GM19452 (cell line): ENCODE measurements at regions not wholly inside any gene's neighbourhood (a gene's known extent, or its start where the extent isn't known, plus 50 kb on each side); places are given as distances from the start of the nearest gene placed in this dataset.

Source experiments
- ATAC-seq: cut with Tn5 transposase; IDR thresholded peaks from one replicate; pipeline ENCODE4 v1.9.1; 2021; ENCODE audit not compliant: unreplicated experiment

GRCh38 chr15:92565351-92566125, 90.0 kb downstream of the FAM174B start:
- ATAC-seq, result no peak

- no peak for ATAC-seq
These were observed 93.8 kb downstream of the FAM174B start for GRCh38 chr15:92561754-92562153.

- no peak for ATAC-seq
These were observed 102.3 kb downstream of the FAM174B start for GRCh38 chr15:92553317-92553716.

GRCh38 chr15:92545996-92546395, 109.6 kb downstream of the FAM174B start:
- ATAC-seq, result no peak

DNA sequence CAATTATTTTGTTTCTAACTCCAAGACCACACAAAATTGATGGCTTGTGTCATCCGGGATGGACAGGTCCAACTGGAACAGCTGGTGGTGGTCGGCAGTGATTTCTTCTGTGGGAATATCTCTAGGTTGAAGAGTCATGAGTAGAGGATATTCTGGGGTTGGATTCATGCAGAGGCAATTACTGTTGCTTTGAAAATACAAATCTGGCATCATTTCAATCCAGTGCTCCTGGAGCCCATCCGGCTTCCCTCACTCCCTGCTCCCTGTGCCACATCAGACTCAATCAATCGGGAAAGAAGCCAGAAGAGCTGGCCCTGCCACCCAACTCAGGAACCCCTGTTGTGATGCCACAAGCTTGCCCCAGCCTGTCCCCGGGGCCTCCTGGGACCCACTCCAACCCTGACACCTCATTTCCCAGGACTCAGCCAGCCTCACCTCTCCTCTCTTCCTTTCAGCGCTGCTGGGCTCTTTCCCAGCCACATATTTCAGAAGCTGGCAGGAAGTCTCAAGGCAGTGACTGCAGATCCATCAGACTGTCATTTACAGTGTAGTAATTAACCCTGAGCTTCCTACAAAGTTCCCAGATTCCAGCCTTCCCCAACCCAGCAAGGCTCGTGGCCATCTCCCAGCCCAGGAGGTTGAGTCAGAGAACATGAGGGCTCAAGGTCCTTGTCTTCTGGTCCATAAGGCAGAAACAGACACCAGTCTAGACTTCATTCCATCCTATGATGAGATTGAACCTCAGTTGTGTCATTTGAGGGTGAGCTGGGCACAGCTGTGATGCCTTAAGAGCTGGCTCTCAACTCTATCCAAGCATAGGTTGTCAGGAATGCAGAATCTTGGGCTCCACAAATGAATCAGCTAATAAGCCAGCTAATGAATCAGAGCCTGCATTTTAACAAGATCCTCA, 114.0 kb downstream of the FAM174B start:
- no peak for ATAC-seq

DNA sequence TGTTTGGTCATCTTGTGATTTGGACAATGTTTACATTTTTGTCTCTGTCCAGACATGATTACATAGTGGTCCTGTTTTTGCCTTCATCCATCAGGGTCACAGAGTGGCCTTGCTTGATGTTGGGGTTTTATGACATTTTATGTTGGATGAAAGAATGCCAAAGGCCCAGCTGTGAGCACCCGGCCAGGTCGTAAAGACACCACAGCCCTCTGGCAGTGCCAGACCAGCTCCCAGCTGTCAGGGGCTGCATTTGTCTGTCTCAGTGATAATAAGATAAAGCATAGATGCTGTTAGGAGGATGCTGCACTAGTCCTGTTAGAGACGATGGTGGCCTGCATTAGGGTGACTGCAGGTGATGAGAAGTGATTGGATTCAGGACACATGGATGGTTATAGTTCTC, 117.5 kb downstream of the FAM174B start:
- ATAC-seq, result no peak

DNA sequence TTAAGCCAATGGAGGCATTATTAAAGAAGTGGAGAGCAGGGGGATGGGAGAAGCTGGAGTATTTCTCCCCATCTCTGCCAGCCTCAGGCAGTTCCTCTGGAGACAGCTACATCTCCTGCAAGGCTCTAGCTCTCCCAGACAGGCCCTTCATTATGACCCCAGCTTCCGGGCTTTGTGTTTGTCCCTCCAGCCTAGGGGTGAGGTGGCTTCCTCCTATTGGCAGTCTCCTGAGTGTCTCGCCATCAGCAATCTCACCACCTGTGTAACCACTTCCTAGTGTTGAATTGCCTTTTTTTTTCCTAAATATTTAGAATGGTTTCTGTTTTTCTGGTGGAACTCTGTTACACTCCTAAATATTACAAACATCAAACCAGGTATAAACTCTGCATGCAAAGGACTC, 122.3 kb downstream of the FAM174B start:
- no peak for ATAC-seq

DNA sequence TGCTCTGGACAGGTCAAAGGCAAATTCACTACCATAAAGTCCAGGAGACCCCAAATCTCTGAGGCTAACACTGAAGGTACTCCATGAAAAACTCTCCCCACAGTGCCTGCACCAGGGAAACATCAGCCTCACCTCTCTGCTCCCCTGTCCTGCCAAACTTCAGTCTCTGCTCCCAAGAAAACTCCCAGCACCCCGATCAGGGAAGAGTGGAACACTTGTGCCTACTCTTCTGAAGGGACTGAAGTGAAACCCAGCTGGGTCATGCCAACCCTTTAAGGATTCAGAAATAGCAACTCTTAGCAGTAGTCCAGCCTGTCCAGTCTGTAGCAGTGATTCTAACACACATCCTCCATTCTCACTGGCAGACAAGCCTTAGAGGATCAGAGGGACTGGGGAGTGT, 124.2 kb downstream of the FAM174B start:
- no peak for ATAC-seq

GRCh38 chr15:92528736-92529135, 126.8 kb downstream of the FAM174B start:
- no peak for ATAC-seq

DNA sequence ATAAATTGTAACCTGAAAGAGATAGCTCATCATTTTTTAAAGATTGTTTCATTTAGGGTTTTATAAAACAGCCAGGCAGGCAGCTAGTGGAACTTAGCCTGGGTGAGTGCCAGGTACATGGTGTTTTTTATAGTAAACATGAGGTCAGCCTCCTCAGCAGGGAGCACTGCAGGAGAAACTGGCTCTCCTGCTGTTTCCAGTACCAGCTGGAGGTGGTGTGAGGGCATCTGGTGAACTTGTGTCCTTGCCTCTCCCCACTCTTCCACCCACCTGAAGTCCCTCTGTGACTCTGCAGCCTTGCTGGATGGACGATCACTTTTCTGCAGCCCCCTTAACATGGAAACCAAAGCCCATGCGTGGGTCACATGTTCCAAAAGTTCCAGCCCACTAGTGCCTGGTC, 128.4 kb downstream of the FAM174B start:
- no peak for ATAC-seq

- ATAC-seq, result no peak
These were observed 129.8 kb downstream of the FAM174B start for GRCh38 chr15:92525758-92526245.

- ATAC-seq, result no peak
These were observed 130.6 kb downstream of the FAM174B start for GRCh38 chr15:92524874-92525565.

- ATAC-seq, result no peak
These were observed 130.5 kb downstream of the ST8SIA2 start for GRCh38 chr15:92524161-92524560.

GRCh38 chr15:92523176-92523575, 129.5 kb downstream of the ST8SIA2 start:
- ATAC-seq, result no peak

GRCh38 chr15:92521624-92522008, 127.9 kb downstream of the ST8SIA2 start:
- ATAC-seq, result peak; percentile 73

- ATAC-seq, result peak; percentile 63
These were observed 127.4 kb downstream of the ST8SIA2 start for GRCh38 chr15:92520914-92521623.

DNA sequence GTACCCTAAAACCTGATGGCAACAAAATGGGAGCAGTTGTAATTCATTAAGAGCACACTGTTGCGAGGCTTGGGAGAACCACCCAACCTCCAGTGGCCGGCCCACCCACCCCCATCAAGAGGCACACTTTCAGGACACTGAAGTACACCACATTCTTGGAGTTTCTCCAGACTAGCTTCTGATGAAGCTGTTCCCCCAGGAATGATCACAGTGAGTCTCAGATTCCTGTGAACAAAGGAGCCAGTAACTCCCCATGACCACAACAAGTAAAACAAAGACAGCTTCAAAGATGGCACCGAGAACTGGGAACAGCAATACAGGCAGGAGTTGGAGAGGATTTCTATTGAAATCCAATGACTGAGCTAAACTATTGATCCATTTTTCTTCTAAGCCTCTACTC, 126.0 kb downstream of the ST8SIA2 start:
- no peak for ATAC-seq
